K562 (cell line): ENCODE measurements at regions not wholly inside any gene's neighbourhood (a gene's known extent, or its start where the extent isn't known, plus 50 kb on each side); places are given as distances from the start of the nearest gene placed in this dataset.

ENCODE experiments used
- ATAC-seq: fragments of 200-7000 bp; cut with Tn5 transposase; 3 replicates; pipeline ENCODE4 v1.9.1; 2020; ENCODE audit warnings: moderate library complexity
- BruUV-seq: library from RNA; stranded (reverse); fragments of 400-500 nt; replicated peaks from 2 replicates; lab custom pipeline; 2021; lab: Mats Ljungman, UMichigan
- CTCF ChIA-PET: fragments of 300-600 bp; formaldehyde crosslinking; extraction: SDS; loops from one replicate; lab custom pipeline; 2021; ENCODE audit warnings: low intra/inter-chr PET ratio; lab: Yijun Ruan, JAX
- POLR2A ChIA-PET: fragments of 300-600, 350-650 bp; sonication (Branson Sonifier 250); formaldehyde crosslinking; extraction: SDS; loops from one replicate; lab custom pipeline; 2021; ENCODE audit warnings: antibody characterized with exemption, inconsistent platforms; lab: Yijun Ruan, JAX
- DNase-seq, 4 experiments: peaks; one replicate each; pipeline versions ENCODE4 v3.0.0 to v3.0.0-alpha.2; 2011 to 2018; ENCODE audit warnings: low spot score in 3 of 4, mixed read lengths in 3 of 4; ENCODE audit errors: extremely low read depth in 1 of 4
- FAIRE-seq: peaks from 2 replicates; lab custom pipeline; 2011; peaks lifted over from hg19 to GRCh38; lab: Jason Lieb, UNC
- H2AFZ ChIP-seq: 2 replicates; pipeline ENCODE4 v1.6.0; 2011; ENCODE audit warnings: low read depth, low read length, control low read depth, inconsistent platforms
- H3K27ac ChIP-seq: fragments of 200-600 bp; 3 replicates; pipeline ENCODE4 v1.8.0; 2011; ENCODE audit warnings: low read depth, mild to moderate bottlenecking, control low read depth, inconsistent platforms, low read length, moderate library complexity, mixed read lengths; ENCODE audit errors: extremely low read depth
- H3K27me3 ChIP-seq, 2 experiments: fragments of 300-600 bp in 1 of 2; 2 replicates in 1 of 2; 3 replicates in 1 of 2; pipeline versions ENCODE4 v1.6.0 to v1.8.0; 2011; ENCODE audit warnings: inconsistent platforms in 2 of 2, low read length in 2 of 2, mild to moderate bottlenecking in 1 of 2, mixed read lengths in 1 of 2, moderate library complexity in 1 of 2; ENCODE audit not compliant: control insufficient read depth in 2 of 2, insufficient read depth in 2 of 2
- H3K36me3 ChIP-seq: fragments of 300-600 bp; 3 replicates; pipeline ENCODE4 v1.8.0; 2011; ENCODE audit warnings: mild to moderate bottlenecking, low read length, inconsistent platforms; ENCODE audit not compliant: control insufficient read depth, insufficient read depth
- H3K4me1 ChIP-seq, 2 experiments: fragments of 200-600 bp in 1 of 2; replicated peaks in 1 of 2; 2 replicates in 1 of 2; 3 replicates in 1 of 2; pipeline versions ENCODE4 v1.5.1 to v1.8.0; 2011; ENCODE audit warnings: inconsistent platforms in 2 of 2, low read length in 2 of 2, mild to moderate bottlenecking in 1 of 2, mixed read lengths in 1 of 2, moderate library complexity in 1 of 2; ENCODE audit not compliant: control insufficient read depth in 2 of 2, insufficient read depth in 2 of 2
- H3K4me2 ChIP-seq: 2 replicates; pipeline ENCODE4 v1.6.1; 2011; ENCODE audit warnings: low read length, control low read depth, inconsistent platforms, mixed read lengths; ENCODE audit not compliant: insufficient read depth
- H3K4me3 ChIP-seq: fragments of 200-600 bp; sonication (generic), shearing (Covaris generic); 2 replicates; pipeline ENCODE4 v1.5.1; 2016; ENCODE audit warnings: control low read depth, inconsistent platforms
- H3K79me2 ChIP-seq: fragments of 200-600 bp; 3 replicates; pipeline ENCODE4 v1.8.0; 2011; ENCODE audit warnings: low read length, inconsistent platforms; ENCODE audit not compliant: control insufficient read depth, insufficient read depth
- H3K9ac ChIP-seq, 2 experiments: 2 replicates each; pipeline versions ENCODE4 v1.6.0 to v1.6.1; 2011; ENCODE audit warnings: low read depth in 2 of 2, low read length in 2 of 2, control low read depth in 1 of 2, inconsistent platforms in 1 of 2, mild to moderate bottlenecking in 1 of 2, mixed read lengths in 1 of 2; ENCODE audit not compliant: insufficient read depth in 1 of 2
- H3K9me1 ChIP-seq: one replicate; pipeline ENCODE4 v1.6.0; 2011; ENCODE audit warnings: inconsistent platforms, mild to moderate bottlenecking, low read length, moderate library complexity; ENCODE audit not compliant: control insufficient read depth, insufficient read depth
- H3K9me3 ChIP-seq: replicated peaks from 2 replicates; pipeline ENCODE4 v1.5.1; 2011; ENCODE audit warnings: low read depth, low read length, inconsistent platforms; ENCODE audit not compliant: control insufficient read depth, insufficient read depth
- H4K20me1 ChIP-seq: replicated peaks from 2 replicates; pipeline ENCODE4 v1.6.1; 2011; ENCODE audit warnings: low read length, inconsistent platforms, mixed read lengths; ENCODE audit not compliant: control insufficient read depth, insufficient read depth
- ESRRA ChIP-seq: fragments of 450-650 bp; IDR thresholded peaks from 2 replicates; pipeline ENCODE4 v1.6.1; 2014; ENCODE audit warnings: low read depth, mild to moderate bottlenecking, moderate library complexity, borderline replicate concordance
- ETV5 ChIP-seq: sonication (generic); formaldehyde crosslinking; IDR thresholded peaks from 2 replicates; pipeline ENCODE4 v1.4.0; 2020; ENCODE audit warnings: low read depth, mild to moderate bottlenecking, missing genetic modification reagents
- FOSL1 ChIP-seq: fragments of 200-800 bp; sonication (Bioruptor generic); conservative IDR thresholded peaks from 2 replicates; pipeline ENCODE4 v1.6.1; 2016; ENCODE audit warnings: missing genetic modification characterization, missing compliant biosample characterization
- GATAD2A ChIP-seq: fragments of 450-650 bp; IDR thresholded peaks from 2 replicates; pipeline ENCODE4 v1.6.1; 2017
- HEY1 ChIP-seq: fragments of 250-450 bp; sonication (Bioruptor Pico); IDR thresholded peaks from 2 replicates; pipeline ENCODE4 v1.5.0; 2020; ENCODE audit warnings: mild to moderate bottlenecking, moderate library complexity, borderline replicate concordance
- KDM1A ChIP-seq, 2 experiments: fragments of 450-650 bp; IDR thresholded peaks; 2 replicates each; pipeline ENCODE4 v1.6.1; 2016; ENCODE audit warnings: mild to moderate bottlenecking in 2 of 2
- NR1H2 ChIP-seq: sonication (generic); formaldehyde crosslinking; IDR thresholded peaks from 2 replicates; pipeline ENCODE4 v1.4.0; 2020; ENCODE audit warnings: mild to moderate bottlenecking, missing genetic modification reagents
- NR3C1 ChIP-seq: sonication (generic); formaldehyde crosslinking; IDR thresholded peaks from 2 replicates; pipeline ENCODE4 v1.8.1; 2022; ENCODE audit warnings: missing genetic modification reagents
- PHF21A ChIP-seq: fragments of 450-650 bp; IDR thresholded peaks from 2 replicates; pipeline ENCODE4 v1.6.1; 2017; ENCODE audit warnings: low read depth, borderline replicate concordance
- RBBP5 ChIP-seq: fragments of 200-600 bp; sonication (generic); IDR thresholded peaks from 2 replicates; pipeline ENCODE4 v1.6.1; 2012; ENCODE audit warnings: borderline replicate concordance, mild to moderate bottlenecking, low read length, control low read depth, inconsistent platforms; ENCODE audit not compliant: insufficient read depth, poor library complexity, severe bottlenecking
- RBM25 ChIP-seq: fragments of 200-400 bp; formaldehyde crosslinking; IDR thresholded peaks from 2 replicates; pipeline ENCODE4 v1.6.1; 2018; ENCODE audit warnings: low read length, low read depth, moderate library complexity; ENCODE audit not compliant: severe bottlenecking
- SIRT6 ChIP-seq: IDR thresholded peaks from one replicate; pipeline ENCODE4 v1.6.1; 2012; ENCODE audit warnings: low read depth, mild to moderate bottlenecking, control low read depth, inconsistent platforms, low read length, moderate library complexity
- UBTF ChIP-seq, 2 experiments: IDR thresholded peaks; 2 replicates each; pipeline ENCODE4 v1.6.1; 2012; ENCODE audit warnings: improper control_type of control experiment in 2 of 2, low read depth in 2 of 2, low read length in 2 of 2, borderline replicate concordance in 1 of 2
- WGBS: fragments of 100-300 bp; shearing (Covaris generic); methylation state at CpG from one replicate; pipeline ENCODE4 v1.1.6; 2016; ENCODE audit warnings: low coverage, mixed read lengths; ENCODE audit not compliant: insufficient coverage; ENCODE audit errors: missing lambda C conversion rate; 5-methylcytosine and 5-hydroxymethylcytosine counted together
- in situ Hi-C: fragments of 300-500 bp; cut with MboI; formaldehyde crosslinking; loops from 4 replicates; pipeline ENCODE4 v1.15.0; 2018; ENCODE audit warnings: inconsistent platforms, mixed read lengths
- intact Hi-C: fragments of 100-400 bp; cut with micrococcal nuclease; formaldehyde crosslinking; loops from 2 replicates; pipeline ENCODE4 v1.14.2; 2022
- TF ChIP-seq, protein P1 (sequence below), 2 experiments: fragments of 450-650 bp in 1 of 2; sonication (generic) in 1 of 2; formaldehyde crosslinking in 1 of 2; IDR thresholded peaks in 1 of 2; conservative IDR thresholded peaks in 1 of 2; 2 replicates each; pipeline versions ENCODE4 v1.6.1 to v1.8.1; 2016 to 2023; ENCODE audit warnings: mild to moderate bottlenecking in 2 of 2, moderate library complexity in 2 of 2, inconsistent platforms in 1 of 2, missing genetic modification reagents in 1 of 2

- Histone ChIP-seq H2AFZ (no peak overlapping the region), H4K20me1 (no peaks in the 10 kb centered on the region), H3K27me3 (no peaks in the 10 kb centered on the region; a peak in 1 of 5 replicates), H3K9me3 (no peaks in the 10 kb centered on the region), H3K4me1 (no peaks in the 10 kb centered on the region; a peak in 1 of 5 replicates), H3K79me2 (no peaks in the 10 kb centered on the region), H3K9ac (no peak overlapping the region), H3K36me3 (no peaks in the 10 kb centered on the region), H3K4me3 (no peak overlapping the region), H3K27ac (no peak overlapping the region), H3K9me1 (no peaks in the 10 kb centered on the region), H3K4me2 (no peak overlapping the region)
- intact Hi-C loops: no loop called here
- in situ Hi-C loops: no loop called here
- ChIA-PET CTCF (no interaction called here), POLR2A (no interaction called here)
- 0% methylated on average over 2 of the region's 2 CpGs for WGBS
- DNase-seq: no peak
- TF ChIP-seq, protein P1, sequence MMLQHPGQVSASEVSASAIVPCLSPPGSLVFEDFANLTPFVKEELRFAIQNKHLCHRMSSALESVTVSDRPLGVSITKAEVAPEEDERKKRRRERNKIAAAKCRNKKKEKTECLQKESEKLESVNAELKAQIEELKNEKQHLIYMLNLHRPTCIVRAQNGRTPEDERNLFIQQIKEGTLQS (IDR thresholded peaks at IDR 0.05): peak; percentile 30; the same call in 1 of the 2 replicates
- TF ChIP-seq, protein P1 (CRISPR knock-in tag; conservative IDR thresholded peaks at IDR 0.05): no peak
- no peak for TF ChIP-seq NR1H2 (CRISPR knock-in tag)
- TF ChIP-seq FOSL1 (tag): peak; percentile 50
- no peak for TF ChIP-seq PHF21A
- no peak for FAIRE-seq
- ATAC-seq: no peak
- no TSS peak for BruUV-seq
Measured at GRCh38 chr1:115429241-115429640, 91.2 kb upstream of the NGF start.

GRCh38 chr1:115428676-115429075 is 90.6 kb upstream of the NGF start:
- H3K4me3 ChIP-seq: no peak overlapping the region
- no peak overlapping the region for H3K27ac ChIP-seq
- FAIRE-seq: no peak
- H3K36me3 ChIP-seq: no peaks in the 10 kb centered on the region
- H3K27me3 ChIP-seq: no peaks in the 10 kb centered on the region; a peak in 1 of 5 replicates
- POLR2A ChIA-PET: no interaction called here
- no peaks in the 10 kb centered on the region for H3K79me2 ChIP-seq
- no peak overlapping the region for H3K4me2 ChIP-seq
- no peak overlapping the region for H2AFZ ChIP-seq
- intact Hi-C loops (no loop called here), in situ Hi-C loops (no loop called here)
- H3K9ac ChIP-seq: no peak overlapping the region
- ATAC-seq: no peak
- CTCF ChIA-PET: no interaction called here
- no peak for DNase-seq
- H3K9me1 ChIP-seq: no peaks in the 10 kb centered on the region
- no peaks in the 10 kb centered on the region for H3K9me3 ChIP-seq
- H3K4me1 ChIP-seq: no peaks in the 10 kb centered on the region; a peak in 1 of 5 replicates
- no peaks in the 10 kb centered on the region for H4K20me1 ChIP-seq
- BruUV-seq: no TSS peak
- 0% methylated on average over 1 of the region's 1 CpG for WGBS
- TF ChIP-seq GATAD2A (no peak), RBM25 (no peak), RBBP5 (no peak), HEY1 (CRISPR knock-in tag) (no peak), NR3C1 (CRISPR knock-in tag) (no peak), SIRT6 (no peak), KDM1A (IDR thresholded peaks at IDR 0.05) (no peak), UBTF (IDR thresholded peaks at IDR 0.05; ENCODE audit: borderline replicate concordance in 1 of 2, low read depth in 2 of 2, low read length in 2 of 2) (no peak), ETV5 (CRISPR knock-in tag) (no peak), ESRRA (no peak)
